ENCODE measurements at regions not wholly inside any gene's neighbourhood (a gene's known extent, or its start where the extent isn't known, plus 50 kb on each side); places are given as distances from the start of the nearest gene placed in this dataset.

- H3K4me1 ChIP-seq (ENCODE audit: control insufficient read depth, insufficient read depth, low read length) = no peaks in the 10 kb centered on the region
- no peak for TF ChIP-seq ZNF585B (tag by site-specific recombination; IDR thresholded peaks at IDR 0.05)
- H3K9me3 ChIP-seq (ENCODE audit: control insufficient read depth, insufficient read depth, low read depth, low read length) = no peaks in the 10 kb centered on the region
- no peak overlapping the region for H3K4me3 ChIP-seq (ENCODE audit: low read depth, low read length)
- POLR2A ChIA-PET = no interaction called here
- no peaks in the 10 kb centered on the region for H3K36me3 ChIP-seq (ENCODE audit: control insufficient read depth in 2 of 2, insufficient read depth in 1 of 2, low read length in 2 of 2)
- CTCF ChIA-PET = no interaction called here
- H3K27ac ChIP-seq (ENCODE audit: extremely low read depth, low read depth, low read length) = no peak overlapping the region
Measured at GRCh38 chr2:120583121-120583520, 152.5 kb upstream of the GLI2 start.

- no peaks in the 10 kb centered on the region for H3K4me1 ChIP-seq (ENCODE audit: control insufficient read depth, insufficient read depth, low read length)
- CTCF ChIA-PET = interaction anchor here (0.6 to 1.5 kb wide), 3 partner anchors 10 to 501 kb away, joined by 3 to 4 read pairs (median 3); no protein-coding TSS in a partner anchor
- TF ChIP-seq ZNF362 (tag by site-specific recombination; IDR thresholded peaks at IDR 0.05) (no peak), ZNF704 (tag by site-specific recombination; IDR thresholded peaks at IDR 0.05) (no peak), ZNF341 (tag by site-specific recombination; IDR thresholded peaks at IDR 0.05; ENCODE audit: low read depth) (no peak), ZNF398 (tag by site-specific recombination; IDR thresholded peaks at IDR 0.05) (no peak), ZNF544 (tag by site-specific recombination; IDR thresholded peaks at IDR 0.05) (no peak), ZNF155 (tag by site-specific recombination; IDR thresholded peaks at IDR 0.05) (no peak), ZNF335 (tag by site-specific recombination; conservative IDR thresholded peaks at IDR 0.05) (no peak), PRDM4 (tag by site-specific recombination; IDR thresholded peaks at IDR 0.05) (no peak), ZNF10 (tag by site-specific recombination; IDR thresholded peaks at IDR 0.05) (no peak), ZBTB21 (tag by site-specific recombination; IDR thresholded peaks at IDR 0.05) (no peak), ZNF292 (tag by site-specific recombination; IDR thresholded peaks at IDR 0.05; ENCODE audit: borderline replicate concordance, low read depth) (no peak), SCRT1 (tag by site-specific recombination; IDR thresholded peaks at IDR 0.05; ENCODE audit: borderline replicate concordance) (no peak), SALL2 (tag by site-specific recombination; IDR thresholded peaks at IDR 0.05; ENCODE audit: borderline replicate concordance) (no peak), KLF16 (tag by site-specific recombination; IDR thresholded peaks at IDR 0.05) (no peak), ZNF513 (tag by site-specific recombination; IDR thresholded peaks at IDR 0.05) (no peak), ZNF404 (tag by site-specific recombination; IDR thresholded peaks at IDR 0.05) (no peak), ZNF473 (tag by site-specific recombination; IDR thresholded peaks at IDR 0.05) (no peak), ZSCAN18 (tag by site-specific recombination; IDR thresholded peaks at IDR 0.05) (no peak), ZNF449 (tag by site-specific recombination; IDR thresholded peaks at IDR 0.05) (no peak)
- H3K36me3 ChIP-seq (ENCODE audit: control insufficient read depth in 2 of 2, insufficient read depth in 1 of 2, low read length in 2 of 2) = no peaks in the 10 kb centered on the region
- H3K4me3 ChIP-seq (ENCODE audit: low read depth, low read length) = no peak overlapping the region
- no peak overlapping the region for H3K27ac ChIP-seq (ENCODE audit: extremely low read depth, low read depth, low read length)
- no peaks in the 10 kb centered on the region for H3K9me3 ChIP-seq (ENCODE audit: control insufficient read depth, insufficient read depth, low read depth, low read length)
- POLR2A ChIA-PET = interaction anchor here (0.6 kb wide), 1 partner anchor 34 kb away, joined by 5 read pairs; no protein-coding TSS in a partner anchor
Measured at GRCh38 chr2:120583851-120584570, 151.7 kb upstream of the GLI2 start.
